ENCODE measurements at regions not wholly inside any gene's neighbourhood (a gene's known extent, or its start where the extent isn't known, plus 50 kb on each side); places are given as distances from the start of the nearest gene placed in this dataset.

- TF ChIP-seq, protein P1, sequence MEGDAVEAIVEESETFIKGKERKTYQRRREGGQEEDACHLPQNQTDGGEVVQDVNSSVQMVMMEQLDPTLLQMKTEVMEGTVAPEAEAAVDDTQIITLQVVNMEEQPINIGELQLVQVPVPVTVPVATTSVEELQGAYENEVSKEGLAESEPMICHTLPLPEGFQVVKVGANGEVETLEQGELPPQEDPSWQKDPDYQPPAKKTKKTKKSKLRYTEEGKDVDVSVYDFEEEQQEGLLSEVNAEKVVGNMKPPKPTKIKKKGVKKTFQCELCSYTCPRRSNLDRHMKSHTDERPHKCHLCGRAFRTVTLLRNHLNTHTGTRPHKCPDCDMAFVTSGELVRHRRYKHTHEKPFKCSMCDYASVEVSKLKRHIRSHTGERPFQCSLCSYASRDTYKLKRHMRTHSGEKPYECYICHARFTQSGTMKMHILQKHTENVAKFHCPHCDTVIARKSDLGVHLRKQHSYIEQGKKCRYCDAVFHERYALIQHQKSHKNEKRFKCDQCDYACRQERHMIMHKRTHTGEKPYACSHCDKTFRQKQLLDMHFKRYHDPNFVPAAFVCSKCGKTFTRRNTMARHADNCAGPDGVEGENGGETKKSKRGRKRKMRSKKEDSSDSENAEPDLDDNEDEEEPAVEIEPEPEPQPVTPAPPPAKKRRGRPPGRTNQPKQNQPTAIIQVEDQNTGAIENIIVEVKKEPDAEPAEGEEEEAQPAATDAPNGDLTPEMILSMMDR (IDR thresholded peaks at IDR 0.05; ENCODE audit: extremely low read depth in 1 of 2, insufficient read depth in 1 of 2, low read depth in 1 of 2, low read length in 2 of 2): no peak
- TF ChIP-seq EZH2 (IDR thresholded peaks at IDR 0.05; ENCODE audit: borderline replicate concordance, low read depth, low read length, severe bottlenecking) (no peak), POLR2A (IDR thresholded peaks at IDR 0.05; ENCODE audit: low read depth, low read length) (no peak), POLR2AphosphoS5 (IDR thresholded peaks at IDR 0.05; ENCODE audit: insufficient read depth, low read depth, low read length) (no peak), JUN (IDR thresholded peaks at IDR 0.05; ENCODE audit: borderline replicate concordance, insufficient read depth, insufficient read length, low read depth) (no peak)
- TF ChIP-seq, protein P2, sequence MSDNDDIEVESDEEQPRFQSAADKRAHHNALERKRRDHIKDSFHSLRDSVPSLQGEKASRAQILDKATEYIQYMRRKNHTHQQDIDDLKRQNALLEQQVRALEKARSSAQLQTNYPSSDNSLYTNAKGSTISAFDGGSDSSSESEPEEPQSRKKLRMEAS (IDR thresholded peaks at IDR 0.05; ENCODE audit: insufficient read depth, insufficient read length): no peak
Measured at GRCh38 chr12:123059500-123059899, 79.0 kb downstream of the ARL6IP4 start.

Measured in endothelial cell of umbilical vein (primary cell).